HFFc6 (cell line): ENCODE measurements at regions not wholly inside any gene's neighbourhood (a gene's known extent, or its start where the extent isn't known, plus 50 kb on each side); places are given as distances from the start of the nearest gene placed in this dataset.

ENCODE experiments used
- DNase-seq: peaks from one replicate; pipeline ENCODE4 v3.0.0-alpha.2; 2018
- H3K27ac Mint-ChIP-seq: 2 replicates; pipeline ENCODE4 v1.8.0; 2020; ENCODE audit warnings: mild to moderate bottlenecking, mixed read lengths
- H3K27me3 Mint-ChIP-seq: 2 replicates; pipeline ENCODE4 v1.8.0; 2021; ENCODE audit warnings: mild to moderate bottlenecking, moderate library complexity, mixed read lengths; ENCODE audit not compliant: insufficient read depth
- H3K36me3 Mint-ChIP-seq: 2 replicates; pipeline ENCODE4 v1.8.0; 2021; ENCODE audit warnings: low read depth, mixed read lengths
- H3K4me1 Mint-ChIP-seq: 2 replicates; pipeline ENCODE4 v1.8.0; 2020; ENCODE audit warnings: low read depth, mixed read lengths
- H3K4me3 Mint-ChIP-seq: 2 replicates; pipeline ENCODE4 v1.8.0; 2020; ENCODE audit warnings: mild to moderate bottlenecking, moderate library complexity, mixed read lengths
- H3K9me3 Mint-ChIP-seq: 2 replicates; pipeline ENCODE4 v1.8.0; 2020; ENCODE audit warnings: mild to moderate bottlenecking, mixed read lengths
- CTCF ChIP-seq: fragments of 200-600 bp; sonication (generic); IDR thresholded peaks from 2 replicates; pipeline ENCODE4 v1.5.0; 2021; ENCODE audit warnings: antibody characterized with exemption, mild to moderate bottlenecking

GRCh38 chr2:144595686-144596072 is 75.8 kb upstream of the ZEB2 start:
- Mint-ChIP-seq H3K9me3 (peaks cover 6% of the 10 kb centered on the region; the same call in 1 of the 2 replicates), H3K27ac (no peak overlapping the region), H3K27me3 (no peaks in the 10 kb centered on the region; the same call in none of the 2 replicates), H3K4me1 (peaks cover 19% of the 10 kb centered on the region), H3K4me3 (peak overlapping the region; percentile 19; the same call in 1 of the 2 replicates), H3K36me3 (no peaks in the 10 kb centered on the region)
- TF ChIP-seq CTCF = no peak
- DNase-seq = no peak

- Mint-ChIP-seq H3K27ac (no peak overlapping the region), H3K4me1 (peaks cover 19% of the 10 kb centered on the region), H3K36me3 (no peaks in the 10 kb centered on the region), H3K27me3 (no peaks in the 10 kb centered on the region; the same call in none of the 2 replicates), H3K9me3 (peaks cover 6% of the 10 kb centered on the region; the same call in 1 of the 2 replicates), H3K4me3 (no peak overlapping the region)
- DNase-seq = no peak
- no peak for TF ChIP-seq CTCF
Observed at GRCh38 chr2:144595279-144595678, 75.4 kb upstream of the ZEB2 start.

DNA sequence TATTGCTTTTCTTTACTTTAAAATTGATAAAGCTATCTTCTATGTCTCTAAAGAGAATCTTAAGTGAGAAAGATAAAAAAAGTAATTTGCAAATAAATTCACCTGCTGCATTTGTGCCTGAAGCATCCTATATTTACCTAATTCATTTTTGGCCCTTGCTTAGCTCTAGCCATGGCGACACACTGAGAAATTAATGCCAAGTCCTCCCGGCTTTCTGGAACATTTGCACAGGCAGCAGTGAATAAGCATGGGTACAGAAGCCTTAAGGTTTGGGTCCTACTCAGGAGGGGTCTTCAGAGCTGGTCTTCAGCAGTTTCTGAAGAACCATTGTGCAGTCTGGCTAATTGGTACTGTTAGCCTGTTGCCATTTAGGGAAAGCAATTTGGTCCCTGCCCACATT is 73.9 kb upstream of the ZEB2 start:
- H3K4me1 Mint-ChIP-seq = peaks cover 19% of the 10 kb centered on the region
- no peak for TF ChIP-seq CTCF
- H3K27me3 Mint-ChIP-seq = no peaks in the 10 kb centered on the region; the same call in none of the 2 replicates
- peaks cover 6% of the 10 kb centered on the region; the same call in 1 of the 2 replicates for H3K9me3 Mint-ChIP-seq
- DNase-seq = no peak
- no peak overlapping the region for H3K27ac Mint-ChIP-seq
- no peaks in the 10 kb centered on the region for H3K36me3 Mint-ChIP-seq
- no peak overlapping the region for H3K4me3 Mint-ChIP-seq

DNA sequence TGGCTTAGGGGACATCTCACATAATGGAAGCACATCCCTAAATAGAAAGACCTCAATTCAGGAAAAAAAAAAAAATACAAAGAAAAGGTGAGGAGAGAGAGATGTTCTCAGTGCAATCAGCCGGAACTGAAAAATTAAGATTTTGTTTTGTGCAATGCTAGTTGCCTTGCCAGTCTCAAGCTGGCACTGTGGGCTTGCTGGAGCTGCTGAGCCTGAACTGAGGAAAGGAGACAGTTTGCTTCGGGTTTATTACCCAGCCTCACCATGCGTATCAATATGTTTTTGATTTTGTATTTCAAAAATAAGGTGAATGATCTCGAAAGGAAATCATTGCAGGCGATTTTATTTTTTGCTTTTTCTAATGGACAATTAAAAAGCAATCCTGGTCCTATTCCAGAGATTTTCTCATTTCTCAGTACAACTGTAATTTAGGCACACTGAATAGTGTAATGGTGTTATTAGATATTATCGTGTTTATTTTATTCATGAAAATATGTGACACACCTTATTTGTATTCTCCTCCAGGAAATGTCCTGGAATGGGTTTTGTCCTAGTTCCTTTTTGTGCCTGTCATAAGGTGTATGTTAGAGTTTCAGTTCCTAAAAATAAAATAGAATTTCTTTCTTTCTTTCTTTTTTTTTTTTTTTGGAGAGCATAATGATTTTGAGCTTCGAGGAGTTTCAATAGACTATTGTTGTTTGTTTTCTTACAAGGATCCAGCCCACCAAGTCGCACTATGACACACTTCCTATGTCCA is 72.8 kb upstream of the ZEB2 start:
- no peak overlapping the region for H3K4me3 Mint-ChIP-seq
- H3K27me3 Mint-ChIP-seq = no peaks in the 10 kb centered on the region; the same call in 1 of the 2 replicates
- H3K9me3 Mint-ChIP-seq = peaks cover 1% of the 10 kb centered on the region; the same call in 1 of the 2 replicates
- no peaks in the 10 kb centered on the region for H3K36me3 Mint-ChIP-seq
- no peak for DNase-seq
- no peak for TF ChIP-seq CTCF
- H3K4me1 Mint-ChIP-seq = peaks cover 19% of the 10 kb centered on the region
- no peak overlapping the region for H3K27ac Mint-ChIP-seq

DNA sequence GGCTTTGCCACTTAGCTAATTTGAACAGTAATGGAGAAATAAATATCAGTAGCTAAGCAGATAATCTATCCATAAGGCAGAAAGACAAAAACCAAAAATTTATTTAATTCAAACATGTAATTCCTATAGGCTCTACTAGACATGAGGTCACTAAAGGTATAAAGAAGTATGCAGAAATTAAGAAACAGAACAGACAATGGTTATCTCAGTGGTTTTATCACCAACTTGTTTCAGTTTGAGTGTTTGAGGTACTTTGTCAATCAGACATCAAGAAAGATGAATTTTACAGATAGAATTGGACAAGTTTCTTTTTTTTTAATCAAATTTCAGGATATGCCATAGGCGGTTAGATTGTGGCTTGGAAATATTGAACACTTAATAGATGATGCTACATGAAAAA is 67.4 kb upstream of the ZEB2 start:
- H3K9me3 Mint-ChIP-seq = no peaks in the 10 kb centered on the region
- H3K4me3 Mint-ChIP-seq = no peak overlapping the region
- H3K4me1 Mint-ChIP-seq = peaks cover 26% of the 10 kb centered on the region
- no peak for TF ChIP-seq CTCF
- no peaks in the 10 kb centered on the region; the same call in 1 of the 2 replicates for H3K27me3 Mint-ChIP-seq
- no peak for DNase-seq
- H3K36me3 Mint-ChIP-seq = peaks cover 6% of the 10 kb centered on the region; the same call in 1 of the 2 replicates
- no peak overlapping the region for H3K27ac Mint-ChIP-seq
